ENCODE measurements at regions not wholly inside any gene's neighbourhood (a gene's known extent, or its start where the extent isn't known, plus 50 kb on each side); places are given as distances from the start of the nearest gene placed in this dataset.

GRCh38 chr4:46594661-46595060, 204.7 kb upstream of the GABRA2 start:
- Mint-ChIP-seq H3K27me3 (ENCODE audit: low read depth) (no peaks in the 10 kb centered on the region), H3K9me3 (peaks cover 10% of the 10 kb centered on the region), H3K4me1 (peaks cover 8% of the 10 kb centered on the region), H3K27ac (no peak overlapping the region), H3K36me3 (no peaks in the 10 kb centered on the region), H3K4me3 (no peak overlapping the region)
- CTCF ChIA-PET, result no interaction called here
- POLR2A ChIA-PET, result no interaction called here
- TF ChIP-seq ZNF138 (CRISPR knock-in tag; conservative IDR thresholded peaks at IDR 0.05) (no peak), SP1 (CRISPR knock-in tag; conservative IDR thresholded peaks at IDR 0.05) (no peak), ZNF232 (CRISPR knock-in tag; IDR thresholded peaks at IDR 0.05) (no peak), USF1 (CRISPR knock-in tag; IDR thresholded peaks at IDR 0.05) (no peak), AFF4 (CRISPR knock-in tag; IDR thresholded peaks at IDR 0.05; ENCODE audit: borderline replicate concordance) (no peak), KAT7 (CRISPR knock-in tag; IDR thresholded peaks at IDR 0.05; ENCODE audit: borderline replicate concordance) (no peak), ZNF219 (CRISPR knock-in tag; IDR thresholded peaks at IDR 0.05; ENCODE audit: borderline replicate concordance) (no peak), ESRRA (CRISPR knock-in tag; IDR thresholded peaks at IDR 0.05; ENCODE audit: borderline replicate concordance) (no peak), CREM (CRISPR knock-in tag; IDR thresholded peaks at IDR 0.05) (no peak), IRF2 (CRISPR knock-in tag; IDR thresholded peaks at IDR 0.05; ENCODE audit: borderline replicate concordance, low read depth) (no peak), MXD4 (CRISPR knock-in tag; IDR thresholded peaks at IDR 0.05; ENCODE audit: borderline replicate concordance) (no peak), CTCF (IDR thresholded peaks at IDR 0.05) (no peak), MYBL2 (CRISPR knock-in tag; IDR thresholded peaks at IDR 0.05) (no peak), PRDM15 (CRISPR knock-in tag; IDR thresholded peaks at IDR 0.05) (no peak)
- TF ChIP-seq, protein P1, sequence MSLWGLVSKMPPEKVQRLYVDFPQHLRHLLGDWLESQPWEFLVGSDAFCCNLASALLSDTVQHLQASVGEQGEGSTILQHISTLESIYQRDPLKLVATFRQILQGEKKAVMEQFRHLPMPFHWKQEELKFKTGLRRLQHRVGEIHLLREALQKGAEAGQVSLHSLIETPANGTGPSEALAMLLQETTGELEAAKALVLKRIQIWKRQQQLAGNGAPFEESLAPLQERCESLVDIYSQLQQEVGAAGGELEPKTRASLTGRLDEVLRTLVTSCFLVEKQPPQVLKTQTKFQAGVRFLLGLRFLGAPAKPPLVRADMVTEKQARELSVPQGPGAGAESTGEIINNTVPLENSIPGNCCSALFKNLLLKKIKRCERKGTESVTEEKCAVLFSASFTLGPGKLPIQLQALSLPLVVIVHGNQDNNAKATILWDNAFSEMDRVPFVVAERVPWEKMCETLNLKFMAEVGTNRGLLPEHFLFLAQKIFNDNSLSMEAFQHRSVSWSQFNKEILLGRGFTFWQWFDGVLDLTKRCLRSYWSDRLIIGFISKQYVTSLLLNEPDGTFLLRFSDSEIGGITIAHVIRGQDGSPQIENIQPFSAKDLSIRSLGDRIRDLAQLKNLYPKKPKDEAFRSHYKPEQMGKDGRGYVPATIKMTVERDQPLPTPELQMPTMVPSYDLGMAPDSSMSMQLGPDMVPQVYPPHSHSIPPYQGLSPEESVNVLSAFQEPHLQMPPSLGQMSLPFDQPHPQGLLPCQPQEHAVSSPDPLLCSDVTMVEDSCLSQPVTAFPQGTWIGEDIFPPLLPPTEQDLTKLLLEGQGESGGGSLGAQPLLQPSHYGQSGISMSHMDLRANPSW (CRISPR knock-in tag; conservative IDR thresholded peaks at IDR 0.05; ENCODE audit: low read depth), result no peak
- DNase-seq (ENCODE audit: low spot score) (no peak), ATAC-seq (no peak)

Measured in WTC11 (cell line).